Karpas-422 (cell line): ENCODE measurements at regions not wholly inside any gene's neighbourhood (a gene's known extent, or its start where the extent isn't known, plus 50 kb on each side); places are given as distances from the start of the nearest gene placed in this dataset.

Source experiments
- DNase-seq: peaks from one replicate; pipeline ENCODE4 v3.0.0-alpha.2; 2015
- H2AFZ ChIP-seq: fragments of 200-600 bp; sonication (generic); 2 replicates; pipeline ENCODE4 v1.6.1; 2014; ENCODE audit warnings: antibody characterized with exemption, low read length, mixed read lengths
- H3K27ac ChIP-seq: fragments of 200-600 bp; sonication (generic); 2 replicates; pipeline ENCODE4 v1.5.1; 2014; ENCODE audit warnings: mild to moderate bottlenecking, low read length, moderate library complexity
- H3K27me3 ChIP-seq: fragments of 200-600 bp; sonication (generic); 2 replicates; pipeline ENCODE4 v1.6.1; 2014; ENCODE audit warnings: low read length, mixed read lengths
- H3K36me3 ChIP-seq: fragments of 200-600 bp; sonication (generic); 2 replicates; pipeline ENCODE4 v1.6.1; 2014; ENCODE audit warnings: low read length, mixed read lengths; ENCODE audit not compliant: insufficient read depth
- H3K4me1 ChIP-seq: fragments of 200-600 bp; sonication (generic); 2 replicates; pipeline ENCODE4 v1.6.1; 2014; ENCODE audit warnings: mild to moderate bottlenecking, low read length, mixed read lengths
- H3K4me2 ChIP-seq: fragments of 200-600 bp; sonication (generic); 2 replicates; pipeline ENCODE4 v1.6.1; 2014; ENCODE audit warnings: low read length, low read depth, mild to moderate bottlenecking; ENCODE audit not compliant: poor library complexity, severe bottlenecking
- H3K4me3 ChIP-seq: fragments of 200-600 bp; sonication (generic); 2 replicates; pipeline ENCODE4 v1.5.1; 2014; ENCODE audit warnings: mild to moderate bottlenecking, antibody characterized with exemption, low read length, mixed read lengths
- H3K79me2 ChIP-seq: fragments of 200-600 bp; sonication (generic); 2 replicates; pipeline ENCODE4 v1.6.1; 2014; ENCODE audit warnings: mild to moderate bottlenecking, low read length, mixed read lengths
- H3K9ac ChIP-seq: fragments of 200-600 bp; sonication (generic); 2 replicates; pipeline ENCODE4 v1.6.0; 2014; ENCODE audit warnings: low read length
- H3K9me2 ChIP-seq: fragments of 200-600 bp; sonication (generic), shearing (Covaris generic); replicated peaks from 2 replicates; pipeline ENCODE4 v1.6.0; 2014; ENCODE audit warnings: mild to moderate bottlenecking, low read length, moderate library complexity; ENCODE audit not compliant: insufficient read depth
- H3K9me3 ChIP-seq: fragments of 300-700, 200-600 bp; sonication (generic); 2 replicates; pipeline ENCODE4 v1.6.1; 2014; ENCODE audit warnings: low read length, mixed read lengths
- H4K20me1 ChIP-seq: fragments of 200-600 bp; sonication (generic); 2 replicates; pipeline ENCODE4 v1.6.1; 2014; ENCODE audit warnings: mild to moderate bottlenecking, antibody characterized with exemption, low read length, low read depth; ENCODE audit not compliant: insufficient read depth

DNA sequence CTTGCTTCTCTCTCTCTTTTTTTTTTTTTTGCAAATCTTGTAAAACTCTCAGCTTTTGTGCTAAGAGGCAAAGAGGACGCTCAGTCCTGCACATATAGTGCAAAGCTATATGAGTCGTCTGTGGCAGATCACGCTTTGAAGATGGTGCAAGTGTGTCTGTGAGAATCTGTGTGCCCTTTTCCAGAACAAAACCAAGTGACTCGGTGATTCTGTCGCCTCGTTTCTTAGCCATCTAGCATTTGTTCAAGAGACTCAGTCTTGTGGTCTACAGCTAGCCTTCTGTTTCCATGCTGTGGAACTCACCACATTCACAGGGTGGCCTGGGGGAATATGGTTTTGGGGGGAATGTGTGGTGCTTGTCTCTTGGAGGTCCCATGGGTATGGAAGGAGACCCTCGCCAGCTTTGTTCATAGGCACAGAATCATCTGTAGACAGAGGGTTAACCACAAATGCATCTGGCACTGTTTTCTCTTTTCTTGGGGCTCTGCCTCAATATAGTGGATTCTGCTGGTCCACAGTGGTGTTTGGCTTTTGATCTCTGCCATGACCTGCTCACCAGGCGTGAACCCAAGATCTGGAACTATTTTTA is 82.1 kb downstream of the C9orf152 start:
- Histone ChIP-seq H2AFZ (peak overlapping the region; percentile 0; the same call in 1 of the 2 replicates), H3K4me3 (no peak overlapping the region), H3K36me3 (no peaks in the 10 kb centered on the region), H3K9me3 (no peaks in the 10 kb centered on the region), H3K9ac (peak overlapping the region; percentile 12; the same call in 1 of the 2 replicates), H3K9me2 (no peaks in the 10 kb centered on the region), H3K4me1 (peaks cover 70% of the 10 kb centered on the region), H3K79me2 (no peaks in the 10 kb centered on the region), H3K27me3 (no peaks in the 10 kb centered on the region), H3K27ac (no peak overlapping the region), H4K20me1 (no peaks in the 10 kb centered on the region), H3K4me2 (peak overlapping the region; percentile 76)
- DNase-seq = no peak

DNA sequence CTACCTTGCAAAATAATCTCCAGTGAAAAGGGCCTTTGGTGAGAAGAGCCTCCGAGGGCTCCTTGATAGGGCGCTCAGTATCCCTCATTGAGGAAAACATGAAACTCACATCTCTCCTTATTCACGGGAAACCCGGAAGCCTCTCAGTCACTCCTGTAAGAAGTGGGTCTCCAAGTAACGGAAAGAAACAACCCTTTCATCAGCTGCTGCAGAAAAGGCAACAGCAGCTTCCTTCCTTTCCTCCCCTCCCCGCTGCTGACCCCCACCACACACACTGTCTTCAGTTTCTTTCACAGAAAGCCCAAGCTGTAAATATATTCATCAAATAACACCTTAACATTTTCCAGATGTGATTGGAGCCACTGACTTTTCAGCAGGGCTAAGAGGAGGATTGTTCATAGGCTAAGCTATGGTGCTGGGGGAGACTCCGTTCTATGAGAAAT is 81.4 kb downstream of the C9orf152 start:
- H3K4me2 ChIP-seq = peak overlapping the region; percentile 76
- H3K9me2 ChIP-seq = no peaks in the 10 kb centered on the region
- no peaks in the 10 kb centered on the region for H3K9me3 ChIP-seq
- no peaks in the 10 kb centered on the region for H4K20me1 ChIP-seq
- H3K36me3 ChIP-seq = no peaks in the 10 kb centered on the region
- no peak overlapping the region for H3K4me3 ChIP-seq
- no peaks in the 10 kb centered on the region for H3K79me2 ChIP-seq
- peak overlapping the region; percentile 12; the same call in 1 of the 2 replicates for H3K9ac ChIP-seq
- H3K4me1 ChIP-seq = peaks cover 76% of the 10 kb centered on the region
- H3K27ac ChIP-seq = no peak overlapping the region
- H2AFZ ChIP-seq = peak overlapping the region; percentile 0; the same call in 1 of the 2 replicates
- DNase-seq = no peak
- no peaks in the 10 kb centered on the region for H3K27me3 ChIP-seq

DNA sequence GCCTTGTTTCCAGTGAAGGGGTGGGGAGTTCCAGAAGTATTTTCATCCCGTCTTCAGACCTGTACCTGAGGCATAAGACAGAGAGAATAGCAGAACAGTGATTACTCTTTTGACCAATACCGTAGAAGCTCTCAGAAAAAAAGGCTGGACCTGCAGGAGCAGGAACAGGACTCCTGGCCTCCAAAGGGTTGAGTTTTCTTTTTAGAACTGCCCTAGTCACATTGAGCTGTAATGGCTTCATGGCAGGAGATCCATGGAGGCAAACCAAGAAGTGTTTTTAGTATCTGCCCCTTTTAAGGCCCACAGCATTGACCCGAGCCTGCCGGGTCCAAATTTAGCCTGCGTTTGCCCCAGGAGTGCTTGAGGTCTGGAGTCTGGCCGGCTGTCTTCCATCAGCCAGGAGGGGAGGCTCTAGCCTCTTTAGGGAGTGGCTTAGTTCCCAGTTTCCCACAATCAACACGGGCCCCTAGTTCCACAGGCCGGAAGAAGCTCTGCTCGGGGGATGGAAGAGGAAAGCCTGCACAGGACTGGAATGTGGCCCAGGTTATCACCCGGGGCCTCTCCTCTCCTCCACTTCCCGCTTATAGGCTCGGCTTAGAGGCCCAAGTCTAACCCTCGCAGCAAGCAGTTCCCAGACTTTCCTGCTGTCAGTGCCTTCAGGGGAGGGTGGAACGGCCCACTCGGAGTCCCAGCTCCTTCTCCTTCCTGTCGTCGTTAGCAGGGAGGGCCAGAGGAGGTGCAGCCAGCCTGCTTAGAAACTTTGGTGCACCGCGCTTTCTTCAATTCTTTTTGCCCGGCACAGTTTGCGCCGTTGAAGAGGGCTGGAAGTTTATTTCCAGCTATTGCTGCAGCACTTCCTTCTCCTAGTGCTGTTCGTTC is 80.7 kb downstream of the C9orf152 start:
- Histone ChIP-seq H3K79me2 (no peaks in the 10 kb centered on the region), H3K9ac (peak overlapping the region; percentile 11), H3K9me2 (no peaks in the 10 kb centered on the region), H3K9me3 (no peaks in the 10 kb centered on the region), H3K4me1 (peaks cover 80% of the 10 kb centered on the region), H3K27ac (peak overlapping the region; percentile 98), H3K4me3 (peak overlapping the region; percentile 55; the same call in 1 of the 2 replicates), H3K36me3 (no peaks in the 10 kb centered on the region), H4K20me1 (no peaks in the 10 kb centered on the region), H2AFZ (peak overlapping the region; percentile 0; the same call in 1 of the 2 replicates), H3K4me2 (peak overlapping the region; percentile 76), H3K27me3 (no peaks in the 10 kb centered on the region)
- no peak for DNase-seq

DNA sequence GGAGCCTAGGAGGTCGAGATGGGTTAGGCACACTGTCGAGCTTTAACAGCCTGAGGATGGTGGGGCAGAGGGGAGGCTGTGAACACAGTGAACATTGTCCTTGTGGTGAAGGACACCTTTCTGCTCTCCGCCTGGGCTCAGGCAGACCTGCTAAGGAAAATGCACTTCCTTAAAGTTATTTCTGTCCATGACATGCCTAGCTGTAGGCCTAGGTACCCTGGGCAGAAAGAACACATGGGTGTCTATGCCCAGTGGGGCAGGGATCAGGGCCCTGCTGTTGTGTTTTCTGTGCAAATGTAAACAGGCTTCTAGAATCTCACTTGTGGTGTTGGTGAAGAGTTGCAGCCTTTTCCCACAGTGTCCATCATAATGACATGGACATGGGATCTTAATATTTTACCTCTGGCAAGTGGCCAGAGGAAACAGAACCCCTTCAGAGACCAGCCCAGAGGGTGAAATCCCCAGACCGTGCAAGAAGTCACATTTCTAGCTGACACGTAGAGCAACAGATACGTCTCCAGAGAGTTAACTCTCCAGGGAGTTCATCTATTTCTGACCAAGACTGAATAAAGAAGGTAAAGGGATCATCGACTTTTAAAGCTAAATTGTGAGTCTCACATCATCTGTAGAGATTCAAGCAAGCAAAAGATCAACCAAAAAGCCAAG is 79.2 kb downstream of the C9orf152 start:
- peaks cover 85% of the 10 kb centered on the region for H3K4me1 ChIP-seq
- H3K27ac ChIP-seq = peak overlapping the region; percentile 98
- H3K4me2 ChIP-seq = peak overlapping the region; percentile 76
- peak; percentile 96 for DNase-seq
- H3K27me3 ChIP-seq = no peaks in the 10 kb centered on the region
- no peaks in the 10 kb centered on the region for H3K79me2 ChIP-seq
- H3K9me2 ChIP-seq = no peaks in the 10 kb centered on the region
- H3K9ac ChIP-seq = peak overlapping the region; percentile 65
- H3K36me3 ChIP-seq = no peaks in the 10 kb centered on the region
- no peak overlapping the region for H2AFZ ChIP-seq
- H4K20me1 ChIP-seq = no peaks in the 10 kb centered on the region
- peak overlapping the region; percentile 55 for H3K4me3 ChIP-seq
- H3K9me3 ChIP-seq = no peaks in the 10 kb centered on the region

DNA sequence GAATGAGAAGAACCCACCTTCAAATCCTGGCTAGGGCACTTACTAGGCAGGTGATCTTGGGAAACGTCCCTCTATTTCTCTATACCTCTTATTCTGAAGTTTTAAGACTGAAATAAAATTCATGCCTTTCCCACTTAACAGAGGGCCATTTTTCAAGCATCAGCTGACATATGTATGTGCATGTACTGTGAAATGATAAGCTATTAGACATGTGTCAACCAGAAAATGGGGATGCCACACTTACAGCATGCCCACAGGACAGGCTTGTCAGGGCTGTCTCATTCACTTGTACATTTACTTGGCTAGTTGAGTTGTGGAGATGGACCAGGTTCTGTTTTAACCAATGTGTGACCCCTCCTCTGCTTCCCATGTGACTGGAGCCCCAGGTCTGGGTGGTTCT is 78.5 kb downstream of the C9orf152 start:
- H2AFZ ChIP-seq = peak overlapping the region; percentile 1; the same call in 1 of the 2 replicates
- H3K9me3 ChIP-seq = no peaks in the 10 kb centered on the region
- H3K36me3 ChIP-seq = no peaks in the 10 kb centered on the region
- DNase-seq = peak; percentile 74
- peak overlapping the region; percentile 76 for H3K4me2 ChIP-seq
- H3K9ac ChIP-seq = peak overlapping the region; percentile 65
- H3K9me2 ChIP-seq = no peaks in the 10 kb centered on the region
- H3K4me3 ChIP-seq = peak overlapping the region; percentile 55
- peaks cover 79% of the 10 kb centered on the region for H3K4me1 ChIP-seq
- H3K27me3 ChIP-seq = no peaks in the 10 kb centered on the region
- no peaks in the 10 kb centered on the region for H3K79me2 ChIP-seq
- H3K27ac ChIP-seq = peak overlapping the region; percentile 98
- H4K20me1 ChIP-seq = no peaks in the 10 kb centered on the region

DNA sequence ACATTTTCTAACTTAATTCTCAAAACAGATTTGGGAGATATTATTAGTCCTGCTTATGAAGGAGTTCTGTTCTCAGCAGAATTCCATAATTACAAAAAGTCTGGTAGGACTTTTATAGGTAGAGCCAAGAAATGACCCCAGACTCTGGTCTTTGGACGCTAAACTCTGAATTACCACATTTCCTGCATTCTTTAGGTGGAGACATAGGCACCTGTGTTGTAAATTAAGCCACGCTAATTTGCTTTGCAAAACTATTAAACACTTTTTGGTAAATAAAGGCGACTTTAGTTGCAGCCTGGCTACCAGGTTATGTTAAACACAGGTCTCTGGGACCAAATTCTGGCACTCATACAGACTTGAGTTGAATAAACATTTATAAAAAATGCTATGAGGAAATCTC is 77.7 kb downstream of the C9orf152 start:
- Histone ChIP-seq H3K36me3 (no peaks in the 10 kb centered on the region), H3K79me2 (no peaks in the 10 kb centered on the region), H3K9ac (peak overlapping the region; percentile 65), H3K27ac (peak overlapping the region; percentile 98), H4K20me1 (no peaks in the 10 kb centered on the region), H3K9me3 (no peaks in the 10 kb centered on the region), H3K4me3 (peak overlapping the region; percentile 55), H2AFZ (peak overlapping the region; percentile 42; the same call in 1 of the 2 replicates), H3K27me3 (no peaks in the 10 kb centered on the region), H3K9me2 (no peaks in the 10 kb centered on the region), H3K4me2 (peak overlapping the region; percentile 76), H3K4me1 (peaks cover 71% of the 10 kb centered on the region)
- DNase-seq = peak; percentile 67

DNA sequence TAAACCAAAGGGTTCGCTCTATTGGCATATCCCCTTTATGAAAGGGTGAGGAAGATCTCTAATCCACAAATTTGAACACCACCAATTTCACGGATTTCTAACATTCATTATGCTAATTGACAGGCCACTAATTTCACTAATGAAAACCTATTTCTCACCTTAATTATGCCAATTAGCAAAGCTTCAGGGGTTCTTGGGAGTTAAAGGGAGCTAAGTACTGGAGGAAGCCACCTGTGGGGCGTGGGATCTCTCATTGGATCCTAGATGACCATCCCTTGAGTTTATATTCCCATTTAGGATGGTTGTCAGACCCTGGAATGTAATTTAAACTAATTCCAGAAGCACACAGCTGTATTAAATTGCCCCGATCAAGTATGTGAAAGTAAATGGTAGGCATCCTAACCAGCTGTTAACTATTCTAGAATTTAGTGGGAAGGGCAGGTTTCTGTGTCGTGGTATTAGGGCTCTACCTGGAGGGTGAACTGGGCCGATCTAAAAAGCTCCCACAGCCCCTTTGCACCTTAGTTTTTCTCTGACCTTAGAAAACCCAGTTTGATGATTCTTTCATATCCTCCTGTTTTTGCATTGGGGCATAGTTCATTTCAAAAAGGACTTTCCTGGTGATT is 77.1 kb downstream of the C9orf152 start:
- Histone ChIP-seq H3K36me3 (no peaks in the 10 kb centered on the region), H3K4me1 (peaks cover 64% of the 10 kb centered on the region), H3K4me2 (peak overlapping the region; percentile 76), H3K9me2 (no peaks in the 10 kb centered on the region), H2AFZ (peak overlapping the region; percentile 42; the same call in 1 of the 2 replicates), H3K79me2 (no peaks in the 10 kb centered on the region), H3K9me3 (no peaks in the 10 kb centered on the region), H3K9ac (peak overlapping the region; percentile 65), H3K27ac (peak overlapping the region; percentile 98), H3K4me3 (peak overlapping the region; percentile 55), H4K20me1 (no peaks in the 10 kb centered on the region), H3K27me3 (no peaks in the 10 kb centered on the region)
- DNase-seq = no peak
